H1 (cell line): ENCODE measurements at regions not wholly inside any gene's neighbourhood (a gene's known extent, or its start where the extent isn't known, plus 50 kb on each side); places are given as distances from the start of the nearest gene placed in this dataset.

Experiments
- CTCF ChIA-PET: fragments of 300-600 bp; sonication (Branson Sonifier 250); formaldehyde crosslinking; loops from one replicate; lab custom pipeline; 2021; ENCODE audit not compliant: partially characterized antibody; lab: Charles Lee
- POLR2A ChIA-PET: fragments of 300-600 bp; sonication (Branson Sonifier 250); formaldehyde crosslinking; loops from one replicate; lab custom pipeline; 2021; ENCODE audit warnings: inconsistent platforms; ENCODE audit not compliant: partially characterized antibody; lab: Charles Lee
- DNase-seq, 2 experiments: peaks; one replicate each; pipeline versions ENCODE4 v3.0.0 to v3.0.0-alpha.2; 2010 to 2022; ENCODE audit warnings: low spot score in 2 of 2, low read depth in 1 of 2, mixed read lengths in 1 of 2
- FAIRE-seq: peaks from 2 replicates; lab custom pipeline; 2011; peaks lifted over from hg19 to GRCh38; lab: Jason Lieb, UNC
- H2AFZ ChIP-seq: 2 replicates; pipeline ENCODE4 v1.8.1; 2012; ENCODE audit warnings: low read length, inconsistent platforms
- H2AK5ac ChIP-seq: 2 replicates; pipeline ENCODE4 v1.6.1; 2013; ENCODE audit warnings: low read depth, low read length
- H2BK120ac ChIP-seq: replicated peaks from 2 replicates; pipeline ENCODE3; 2013; ENCODE audit warnings: low read depth, low read length, inconsistent platforms
- H2BK12ac ChIP-seq: 2 replicates; pipeline ENCODE4 v1.6.1; 2013; ENCODE audit warnings: low read depth, low read length
- H2BK15ac ChIP-seq: 2 replicates; pipeline ENCODE4 v1.6.1; 2013; ENCODE audit warnings: low read length
- H2BK20ac ChIP-seq: 2 replicates; pipeline ENCODE4 v1.6.1; 2013; ENCODE audit warnings: low read length
- H2BK5ac ChIP-seq: 2 replicates; pipeline ENCODE4 v1.6.1; 2013; ENCODE audit warnings: low read depth, low read length
- H3K14ac ChIP-seq: 2 replicates; pipeline ENCODE4 v1.6.1; 2013; ENCODE audit warnings: inconsistent platforms; ENCODE audit not compliant: insufficient read length
- H3K18ac ChIP-seq: 2 replicates; pipeline ENCODE4 v1.6.1; 2013; ENCODE audit warnings: low read length; ENCODE audit errors: extremely low read depth
- H3K23ac ChIP-seq: 2 replicates; pipeline ENCODE4 v1.6.1; 2013; ENCODE audit warnings: inconsistent platforms; ENCODE audit not compliant: insufficient read length
- H3K23me2 ChIP-seq: 2 replicates; pipeline ENCODE4 v1.6.1; 2013; ENCODE audit warnings: low read depth, low read length
- H3K27ac ChIP-seq: 2 replicates; pipeline ENCODE4 v1.6.1; 2011; ENCODE audit warnings: low read depth, low read length, inconsistent platforms
- H3K27me3 ChIP-seq, 4 experiments: replicated peaks in 1 of 4; 1 replicate in 1 of 4; 2 replicates in 3 of 4; pipeline versions ENCODE4 v1.6.1 to v1.8.1; 2011 to 2013; ENCODE audit warnings: low read length in 3 of 4, mild to moderate bottlenecking in 3 of 4, inconsistent platforms in 2 of 4, mixed read lengths in 2 of 4, moderate library complexity in 1 of 4; ENCODE audit not compliant: control insufficient read depth in 3 of 4, insufficient read depth in 3 of 4; ENCODE audit errors: extremely low read depth in 1 of 4
- H3K36me3 ChIP-seq, 4 experiments: 2 replicates each; pipeline versions ENCODE4 v1.6.1 to v1.8.1; 2011 to 2013; ENCODE audit warnings: mild to moderate bottlenecking in 4 of 4, low read length in 3 of 4, moderate library complexity in 2 of 4, control low read depth in 1 of 4, inconsistent platforms in 1 of 4; ENCODE audit not compliant: insufficient read depth in 4 of 4, control insufficient read depth in 2 of 4
- H3K4ac ChIP-seq: replicated peaks from 2 replicates; pipeline ENCODE3; 2013; ENCODE audit warnings: low read length, low read depth, mixed read lengths, inconsistent platforms; ENCODE audit not compliant: insufficient read length
- H3K4me1 ChIP-seq, 4 experiments: replicated peaks in 1 of 4; 1 replicate in 1 of 4; 2 replicates in 3 of 4; pipeline versions ENCODE4 v1.6.1 to v1.8.1; 2011 to 2013; ENCODE audit warnings: low read length in 3 of 4, inconsistent platforms in 2 of 4, mixed read lengths in 1 of 4; ENCODE audit not compliant: insufficient read depth in 4 of 4, control insufficient read depth in 3 of 4
- H3K4me2 ChIP-seq, 2 experiments: 2 replicates each; pipeline versions ENCODE4 v1.6.1 to v1.8.1; 2011 to 2013; ENCODE audit warnings: low read depth in 2 of 2, low read length in 2 of 2, control low read depth in 1 of 2, inconsistent platforms in 1 of 2, mild to moderate bottlenecking in 1 of 2; ENCODE audit not compliant: insufficient read depth in 1 of 2
- H3K4me3 ChIP-seq, 4 experiments: fragments of 200-600, 300-600 bp in 1 of 4; sonication (generic), shearing (Covaris generic), sonication (Bioruptor Twin) in 1 of 4; 2 replicates each; pipeline versions ENCODE4 v1.5.1 to v1.8.1; 2011 to 2016; ENCODE audit warnings: low read length in 4 of 4, low read depth in 3 of 4, control low read depth in 2 of 4, inconsistent platforms in 2 of 4, mild to moderate bottlenecking in 2 of 4, mixed read lengths in 1 of 4, moderate library complexity in 1 of 4; ENCODE audit not compliant: insufficient read depth in 2 of 4; ENCODE audit errors: extremely low read depth in 1 of 4
- H3K56ac ChIP-seq: replicated peaks from 2 replicates; pipeline ENCODE3; 2013; ENCODE audit warnings: low read depth, mild to moderate bottlenecking, mixed read lengths, low read length, inconsistent platforms; ENCODE audit not compliant: insufficient read length
- H3K79me1 ChIP-seq: 2 replicates; pipeline ENCODE4 v1.6.1; 2013; ENCODE audit warnings: low read depth, low read length, control low read depth
- H3K79me2 ChIP-seq, 2 experiments: 2 replicates each; pipeline versions ENCODE4 v1.6.1 to v1.8.1; 2012 to 2013; ENCODE audit warnings: low read length in 2 of 2, mild to moderate bottlenecking in 2 of 2, inconsistent platforms in 1 of 2; ENCODE audit not compliant: insufficient read depth in 2 of 2, control insufficient read depth in 1 of 2
- H3K9ac ChIP-seq, 4 experiments: replicated peaks in 1 of 4; 1 replicate in 1 of 4; 2 replicates in 3 of 4; pipeline versions ENCODE4 v1.6.1 to v1.8.1; 2011 to 2013; ENCODE audit warnings: low read depth in 3 of 4, low read length in 3 of 4, control low read depth in 2 of 4, mild to moderate bottlenecking in 2 of 4, moderate library complexity in 2 of 4, inconsistent platforms in 1 of 4; ENCODE audit errors: extremely low read depth in 1 of 4
- H3K9me3 ChIP-seq, 2 experiments: 2 replicates each; pipeline versions ENCODE4 v1.6.1 to v1.8.1; 2012 to 2013; ENCODE audit warnings: mild to moderate bottlenecking in 2 of 2, moderate library complexity in 2 of 2, control low read depth in 1 of 2, inconsistent platforms in 1 of 2, low read depth in 1 of 2, low read length in 1 of 2, mixed read lengths in 1 of 2; ENCODE audit not compliant: insufficient read depth in 2 of 2
- H4K20me1 ChIP-seq, 2 experiments: replicated peaks in 1 of 2; 2 replicates each; pipeline versions ENCODE3 to v1.8.1; 2011 to 2013; ENCODE audit warnings: inconsistent platforms in 2 of 2, low read length in 2 of 2, mild to moderate bottlenecking in 1 of 2; ENCODE audit not compliant: insufficient read depth in 2 of 2, control insufficient read depth in 1 of 2
- H4K5ac ChIP-seq: 2 replicates; pipeline ENCODE4 v1.6.1; 2013; ENCODE audit warnings: low read length, low read depth, mixed read lengths, inconsistent platforms; ENCODE audit not compliant: insufficient read length
- H4K8ac ChIP-seq: 2 replicates; pipeline ENCODE4 v1.8.0; 2013; ENCODE audit warnings: mild to moderate bottlenecking, moderate library complexity, low read length, inconsistent platforms; ENCODE audit not compliant: insufficient read depth; ENCODE audit errors: extremely low read depth
- H4K91ac ChIP-seq: replicated peaks from 2 replicates; pipeline ENCODE3; 2013; ENCODE audit warnings: low read length, mixed read lengths, inconsistent platforms; ENCODE audit not compliant: insufficient read length
- EP300 ChIP-seq, 2 experiments: IDR thresholded peaks; 1 replicate in 1 of 2; 2 replicates in 1 of 2; pipeline ENCODE4 v1.6.1; 2011 to 2012; ENCODE audit warnings: low read depth in 2 of 2, low read length in 2 of 2, mild to moderate bottlenecking in 2 of 2, borderline replicate concordance in 1 of 2, inconsistent platforms in 1 of 2, moderate library complexity in 1 of 2
- NRF1 ChIP-seq: IDR thresholded peaks from 2 replicates; pipeline ENCODE4 v1.6.1; 2011; ENCODE audit warnings: mild to moderate bottlenecking, low read depth, low read length, improper control_type of control experiment
- POU5F1 ChIP-seq: IDR thresholded peaks from 2 replicates; pipeline ENCODE4 v1.6.1; 2011; ENCODE audit warnings: low read depth, mild to moderate bottlenecking, low read length, moderate library complexity
- RBBP5 ChIP-seq: IDR thresholded peaks from 2 replicates; pipeline ENCODE4 v1.7.1; 2012; ENCODE audit warnings: low read depth, mild to moderate bottlenecking, inconsistent platforms, low read length, moderate library complexity, borderline replicate concordance
- SP4 ChIP-seq: IDR thresholded peaks from 2 replicates; pipeline ENCODE4 v1.6.1; 2012; ENCODE audit warnings: low read length, inconsistent platforms
- SRF ChIP-seq: IDR thresholded peaks from 2 replicates; pipeline ENCODE4 v1.6.1; 2011; ENCODE audit warnings: mild to moderate bottlenecking, low read depth, low read length, moderate library complexity
- SUZ12 ChIP-seq: fragments of 200-600 bp; sonication (generic); IDR thresholded peaks from 2 replicates; pipeline ENCODE4 v1.6.1; 2012; ENCODE audit warnings: mild to moderate bottlenecking, inconsistent platforms, low read length, moderate library complexity, mixed read lengths
- TBP ChIP-seq: IDR thresholded peaks from 2 replicates; pipeline ENCODE4 v1.6.1; 2011; ENCODE audit warnings: low read depth, low read length, improper control_type of control experiment
- WGBS, 2 experiments: shearing (Covaris generic) in 1 of 2; methylation state at CpG; one replicate each; pipeline versions ENCODE4 v1.1.6 to v1.1.7; 2013 to 2015; ENCODE audit warnings: low lambda C conversion rate in 2 of 2, mixed read lengths in 2 of 2, inconsistent platforms in 1 of 2, low coverage in 1 of 2, missing lambda C conversion rate in 1 of 2; ENCODE audit not compliant: insufficient replicate concordance in 2 of 2, insufficient coverage in 1 of 2, insufficient read length in 1 of 2; ENCODE audit errors: extremely low coverage in 1 of 2, missing lambda C conversion rate in 1 of 2; 5-methylcytosine and 5-hydroxymethylcytosine counted together

GRCh38 chr3:31178467-31178866 is 284.0 kb upstream of the GADL1 start:
- CTCF ChIA-PET, result no interaction called here
- Histone ChIP-seq H3K4me2 (no peak overlapping the region), H4K20me1 (no peaks in the 10 kb centered on the region), H3K4ac (no peak overlapping the region), H2BK20ac (no peak overlapping the region), H3K14ac (no peak overlapping the region), H3K4me3 (no peak overlapping the region), H3K79me1 (no peaks in the 10 kb centered on the region), H2BK120ac (no peak overlapping the region), H3K27ac (no peak overlapping the region), H2BK15ac (no peak overlapping the region), H4K8ac (no peak overlapping the region), H3K36me3 (no peaks in the 10 kb centered on the region), H3K56ac (no peak overlapping the region), H4K91ac (no peak overlapping the region), H2BK5ac (no peak overlapping the region), H3K23me2 (no peaks in the 10 kb centered on the region), H2BK12ac (no peak overlapping the region), H2AK5ac (no peak overlapping the region), H3K23ac (no peak overlapping the region), H3K79me2 (no peaks in the 10 kb centered on the region), H3K27me3 (no peaks in the 10 kb centered on the region), H4K5ac (no peak overlapping the region), H3K4me1 (no peaks in the 10 kb centered on the region), H3K9ac (no peak overlapping the region), H3K9me3 (no peaks in the 10 kb centered on the region), H2AFZ (no peak overlapping the region), H3K18ac (no peak overlapping the region)
- no peak for TF ChIP-seq SP4
- no peak for TF ChIP-seq TBP
- TF ChIP-seq SUZ12, result no peak
- TF ChIP-seq POU5F1, result no peak
- TF ChIP-seq RBBP5, result no peak
- no peak for TF ChIP-seq EP300 (IDR thresholded peaks at IDR 0.05; ENCODE audit: borderline replicate concordance in 1 of 2, low read depth in 2 of 2, low read length in 2 of 2)
- no peak for TF ChIP-seq NRF1
- TF ChIP-seq SRF, result no peak
- DNase-seq (no peak), FAIRE-seq (no peak)
- POLR2A ChIA-PET, result no interaction called here
- 93% methylated on average over 4 of the region's 4 CpGs; no CpG with 5 or more reads in 1 of the 2 experiments for WGBS, 2 experiments
